Thymus (tissue), 11 donors: ENCODE measurements at regions not wholly inside any gene's neighbourhood (a gene's known extent, or its start where the extent isn't known, plus 50 kb on each side); places are given as distances from the start of the nearest gene placed in this dataset.

Source experiments
- DNase-seq, 9 donors: peaks; one replicate each; pipeline ENCODE4 v3.0.0-alpha.2; 2013; ENCODE audit warnings: low spot score in 9 of 9, low read depth in 6 of 9, missing footprints in 1 of 9
- H3K27ac ChIP-seq, 2 donors: one replicate each; pipeline ENCODE4 v1.5.1; 2013; ENCODE audit warnings: control low read depth in 1 of 2, low read depth in 1 of 2, low read length in 1 of 2, mild to moderate bottlenecking in 1 of 2, moderate library complexity in 1 of 2
- H3K27me3 ChIP-seq, 2 donors: one replicate each; pipeline ENCODE4 v1.5.1; 2013; ENCODE audit warnings: low read length in 1 of 2; ENCODE audit not compliant: control insufficient read depth in 2 of 2, insufficient read depth in 1 of 2
- H3K36me3 ChIP-seq, 2 donors: one replicate each; pipeline ENCODE4 v1.5.1; 2013; ENCODE audit warnings: low read length in 1 of 2, mild to moderate bottlenecking in 1 of 2, moderate library complexity in 1 of 2; ENCODE audit not compliant: control insufficient read depth in 2 of 2, insufficient read depth in 2 of 2
- H3K4me1 ChIP-seq, 2 donors: one replicate each; pipeline ENCODE4 v1.5.1; 2013; ENCODE audit warnings: low read length in 2 of 2; ENCODE audit not compliant: control insufficient read depth in 2 of 2, insufficient read depth in 2 of 2
- H3K4me3 ChIP-seq, 2 donors: one replicate each; pipeline ENCODE4 v1.5.1; 2013; ENCODE audit warnings: low read length in 2 of 2, control low read depth in 1 of 2, mild to moderate bottlenecking in 1 of 2
- H3K9me3 ChIP-seq, 2 donors: one replicate each; pipeline ENCODE4 v1.5.1; 2013; ENCODE audit warnings: low read length in 1 of 2, mild to moderate bottlenecking in 1 of 2; ENCODE audit not compliant: control insufficient read depth in 2 of 2, insufficient read depth in 1 of 2
- WGBS: extraction: QIAGEN DNeasy Blood & Tissue Kit; methylation state at CpG from one replicate; pipeline ENCODE4 v1.1.7; 2013; 5-methylcytosine and 5-hydroxymethylcytosine counted together
- donor health status: healthy.

- no peak overlapping the region for H3K27ac ChIP-seq
- no peak for DNase-seq
- no peaks in the 10 kb centered on the region for H3K4me1 ChIP-seq
- no peaks in the 10 kb centered on the region for H3K36me3 ChIP-seq
- H3K9me3 ChIP-seq = no peaks in the 10 kb centered on the region
- H3K27me3 ChIP-seq = no peaks in the 10 kb centered on the region
- WGBS = 90% methylated on average over 16 of the region's 16 CpGs
- H3K4me3 ChIP-seq = no peak overlapping the region
These were observed 308.4 kb downstream of the PSAT1 start for GRCh38 chr9:78605041-78606000.

GRCh38 chr9:78606001-78606379, 309.1 kb downstream of the PSAT1 start:
- no peaks in the 10 kb centered on the region for H3K4me1 ChIP-seq
- no peaks in the 10 kb centered on the region for H3K9me3 ChIP-seq
- 87% methylated on average over 5 of the region's 5 CpGs for WGBS
- DNase-seq = no peak
- H3K36me3 ChIP-seq = no peaks in the 10 kb centered on the region
- no peak overlapping the region for H3K27ac ChIP-seq
- H3K4me3 ChIP-seq = no peak overlapping the region
- no peaks in the 10 kb centered on the region for H3K27me3 ChIP-seq

- DNase-seq = no peak
- Histone ChIP-seq H3K27ac (no peak overlapping the region), H3K9me3 (no peaks in the 10 kb centered on the region), H3K27me3 (no peaks in the 10 kb centered on the region), H3K4me3 (no peak overlapping the region), H3K36me3 (no peaks in the 10 kb centered on the region), H3K4me1 (no peaks in the 10 kb centered on the region)
- WGBS = 77% methylated on average over 5 of the region's 5 CpGs
These were observed 310.9 kb downstream of the PSAT1 start for GRCh38 chr9:78607853-78608252.

GRCh38 chr9:78609450-78609849, 312.5 kb downstream of the PSAT1 start:
- no peaks in the 10 kb centered on the region for H3K9me3 ChIP-seq
- no peaks in the 10 kb centered on the region for H3K4me1 ChIP-seq
- no peak overlapping the region for H3K4me3 ChIP-seq
- DNase-seq = no peak
- no peaks in the 10 kb centered on the region for H3K27me3 ChIP-seq
- WGBS = 93% methylated on average over 8 of the region's 8 CpGs
- H3K36me3 ChIP-seq = no peaks in the 10 kb centered on the region
- H3K27ac ChIP-seq = no peak overlapping the region

GRCh38 chr9:78612091-78612490, 315.2 kb downstream of the PSAT1 start:
- Histone ChIP-seq H3K27me3 (no peaks in the 10 kb centered on the region), H3K27ac (no peak overlapping the region), H3K4me3 (no peak overlapping the region), H3K4me1 (no peaks in the 10 kb centered on the region), H3K9me3 (no peaks in the 10 kb centered on the region), H3K36me3 (no peaks in the 10 kb centered on the region)
- no peak for DNase-seq
- 66% methylated on average over 2 of the region's 2 CpGs for WGBS

- no peaks in the 10 kb centered on the region for H3K4me1 ChIP-seq
- DNase-seq = no peak
- no peaks in the 10 kb centered on the region for H3K9me3 ChIP-seq
- no peak overlapping the region for H3K4me3 ChIP-seq
- H3K27me3 ChIP-seq = no peaks in the 10 kb centered on the region
- 91% methylated on average over 3 of the region's 3 CpGs for WGBS
- no peak overlapping the region for H3K27ac ChIP-seq
- H3K36me3 ChIP-seq = no peaks in the 10 kb centered on the region
These were observed 316.1 kb downstream of the PSAT1 start for GRCh38 chr9:78613006-78613405.

GRCh38 chr9:78614892-78615291, 318.0 kb downstream of the PSAT1 start:
- no peaks in the 10 kb centered on the region for H3K9me3 ChIP-seq
- H3K36me3 ChIP-seq = no peaks in the 10 kb centered on the region
- no peak overlapping the region for H3K4me3 ChIP-seq
- no peak for DNase-seq
- H3K27ac ChIP-seq = no peak overlapping the region
- H3K4me1 ChIP-seq = no peaks in the 10 kb centered on the region
- no peaks in the 10 kb centered on the region for H3K27me3 ChIP-seq
- WGBS = 91% methylated on average over 3 of the region's 3 CpGs

GRCh38 chr9:78615372-78615771, 318.4 kb downstream of the PSAT1 start:
- Histone ChIP-seq H3K27ac (no peak overlapping the region), H3K4me3 (no peak overlapping the region), H3K4me1 (no peaks in the 10 kb centered on the region), H3K9me3 (no peaks in the 10 kb centered on the region), H3K27me3 (no peaks in the 10 kb centered on the region), H3K36me3 (no peaks in the 10 kb centered on the region)
- DNase-seq = no peak
- WGBS = 96% methylated on average over 5 of the region's 5 CpGs

- WGBS = 88% methylated on average over 2 of the region's 2 CpGs
- H3K27ac ChIP-seq = no peak overlapping the region
- H3K27me3 ChIP-seq = no peaks in the 10 kb centered on the region
- no peaks in the 10 kb centered on the region for H3K9me3 ChIP-seq
- no peak overlapping the region for H3K4me3 ChIP-seq
- H3K36me3 ChIP-seq = no peaks in the 10 kb centered on the region
- H3K4me1 ChIP-seq = no peaks in the 10 kb centered on the region
- no peak for DNase-seq
These were observed 321.8 kb downstream of the PSAT1 start for GRCh38 chr9:78618735-78619134.
